ENCODE measurements at regions not wholly inside any gene's neighbourhood (a gene's known extent, or its start where the extent isn't known, plus 50 kb on each side); places are given as distances from the start of the nearest gene placed in this dataset.

- no peak for DNase-seq
These were observed 55.5 kb upstream of the BCAT1 start for GRCh38 chr12:25004447-25004846.

GRCh38 chr12:25001311-25001710 is 52.4 kb upstream of the BCAT1 start:
- no peak for DNase-seq
